SK-N-MC (cell line): ENCODE measurements at regions not wholly inside any gene's neighbourhood (a gene's known extent, or its start where the extent isn't known, plus 50 kb on each side); places are given as distances from the start of the nearest gene placed in this dataset.

ENCODE experiments used
- DNase-seq: peaks from one replicate; pipeline ENCODE4 v3.0.0-alpha.2; 2011; ENCODE audit warnings: low read depth, low spot score
- H3K27ac ChIP-seq: fragments of 200-600 bp; sonication (generic); 2 replicates; pipeline ENCODE4 v1.5.1; 2016; ENCODE audit warnings: mixed run types
- H3K36me3 ChIP-seq: fragments of 200-600 bp; sonication (generic); 2 replicates; pipeline ENCODE4 v1.6.1; 2017; ENCODE audit warnings: antibody characterized with exemption, low read length, mixed read lengths; ENCODE audit not compliant: insufficient read depth
- H3K4me3 ChIP-seq: fragments of 200-600 bp; sonication (generic); 2 replicates; pipeline ENCODE4 v1.5.1; 2016
- H3K9ac ChIP-seq: fragments of 200-600 bp; sonication (generic); 2 replicates; pipeline ENCODE4 v1.8.0; 2017; ENCODE audit warnings: mixed run types, mixed read lengths; ENCODE audit not compliant: insufficient read length
- H3K9me3 ChIP-seq: fragments of 200-600 bp; sonication (generic); 2 replicates; pipeline ENCODE4 v1.6.1; 2017; ENCODE audit warnings: low read depth, mild to moderate bottlenecking, antibody characterized with exemption, low read length, moderate library complexity, mixed read lengths
- EZH2 ChIP-seq: fragments of 200-600 bp; sonication (generic); IDR thresholded peaks from one replicate; pipeline ENCODE4 v1.6.1; 2017; ENCODE audit warnings: antibody characterized with exemption
- FOXP2 ChIP-seq: optimal IDR thresholded peaks from 2 replicates; pipeline ENCODE3; 2011; ENCODE audit warnings: mild to moderate bottlenecking, moderate library complexity; ENCODE audit not compliant: insufficient read depth; ENCODE audit errors: extremely low read length, control extremely low read depth
- POLR2AphosphoS5 ChIP-seq: IDR thresholded peaks from 2 replicates; pipeline ENCODE4 v1.6.1; 2012; ENCODE audit warnings: mild to moderate bottlenecking, low read depth, low read length, borderline replicate concordance

- H3K36me3 ChIP-seq: no peaks in the 10 kb centered on the region
- H3K27ac ChIP-seq: no peak overlapping the region
- H3K4me3 ChIP-seq: no peak overlapping the region
- no peak for DNase-seq
- TF ChIP-seq FOXP2: no peak
- TF ChIP-seq POLR2AphosphoS5: no peak
- TF ChIP-seq EZH2: no peak
- H3K9ac ChIP-seq: no peak overlapping the region
- no peaks in the 10 kb centered on the region for H3K9me3 ChIP-seq
These were observed 403.8 kb downstream of the SEC14L1 start for GRCh38 chr17:77544347-77545110.

DNA sequence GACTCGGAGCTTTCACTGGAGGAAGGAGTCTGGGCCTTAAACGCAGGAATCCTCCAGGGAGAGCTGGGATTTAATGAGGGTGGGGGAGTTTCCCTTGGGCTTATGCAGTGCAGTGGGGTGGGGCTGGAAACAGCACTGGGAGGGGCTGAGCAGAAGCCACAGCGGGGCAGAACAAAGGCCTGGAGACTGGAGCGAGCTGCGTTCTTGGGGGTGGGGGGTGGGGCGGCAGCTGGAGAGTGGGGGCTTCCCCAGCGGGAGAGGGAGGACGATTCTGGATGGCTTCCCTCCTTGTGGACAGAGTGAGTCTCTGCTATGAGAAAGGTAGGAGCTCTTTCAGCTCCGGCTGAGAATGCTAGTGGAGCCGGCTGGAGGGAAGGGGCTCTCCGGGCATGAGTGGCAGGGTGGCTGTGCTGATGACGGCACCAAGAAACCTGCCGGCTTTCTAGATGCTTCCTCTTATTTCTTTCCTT lies 406.0 kb downstream of the SEC14L1 start:
- Histone ChIP-seq H3K9me3 (no peaks in the 10 kb centered on the region), H3K9ac (peak overlapping the region; percentile 77), H3K27ac (peak overlapping the region; percentile 63; the same call in 1 of the 2 replicates), H3K36me3 (no peaks in the 10 kb centered on the region), H3K4me3 (peak overlapping the region; percentile 86)
- DNase-seq: peak; percentile 77
- TF ChIP-seq FOXP2 (no peak), POLR2AphosphoS5 (no peak), EZH2 (no peak)

DNA sequence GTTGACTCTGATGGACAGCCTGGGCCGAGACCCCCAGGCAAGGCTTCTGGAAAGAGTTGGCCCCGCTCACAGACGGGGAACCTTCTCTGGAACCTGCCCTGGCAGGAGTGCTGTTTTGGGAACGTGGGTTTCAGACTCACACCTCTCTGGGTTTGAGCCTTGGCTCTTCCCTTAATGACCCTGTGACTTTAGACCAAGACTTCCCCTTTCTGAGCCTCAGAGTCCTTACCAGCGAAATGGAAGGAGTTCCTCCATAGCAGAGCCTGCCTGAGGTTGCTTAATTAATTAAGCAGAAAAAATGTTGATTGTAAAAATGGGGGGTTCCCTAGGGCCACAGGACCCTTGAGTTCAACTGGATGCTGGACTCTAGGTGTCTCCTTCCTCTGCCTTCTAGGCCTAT lies 408.2 kb downstream of the SEC14L1 start:
- TF ChIP-seq POLR2AphosphoS5: no peak
- no peak for TF ChIP-seq FOXP2
- no peak for TF ChIP-seq EZH2
- no peak for DNase-seq
- no peaks in the 10 kb centered on the region for H3K9me3 ChIP-seq
- H3K4me3 ChIP-seq: no peak overlapping the region
- H3K27ac ChIP-seq: no peak overlapping the region
- H3K9ac ChIP-seq: no peak overlapping the region
- no peaks in the 10 kb centered on the region for H3K36me3 ChIP-seq

- no peak overlapping the region for H3K27ac ChIP-seq
- H3K36me3 ChIP-seq: no peaks in the 10 kb centered on the region
These were observed 408.7 kb upstream of the TNRC6C start for GRCh38 chr17:77549726-77550366.

GRCh38 chr17:77553459-77554066 lies 404.9 kb upstream of the TNRC6C start:
- no peak for TF ChIP-seq FOXP2
- no peak for TF ChIP-seq EZH2
- no peak for TF ChIP-seq POLR2AphosphoS5
- Histone ChIP-seq H3K9me3 (no peaks in the 10 kb centered on the region), H3K36me3 (no peaks in the 10 kb centered on the region), H3K4me3 (no peak overlapping the region), H3K27ac (no peak overlapping the region), H3K9ac (no peak overlapping the region)
- DNase-seq: no peak

More at GRCh38 chr17:77549726-77550366, 408.7 kb upstream of the TNRC6C start:
- Histone ChIP-seq H3K9ac (no peak overlapping the region), H3K4me3 (no peak overlapping the region), H3K9me3 (no peaks in the 10 kb centered on the region)
- TF ChIP-seq FOXP2: no peak
- no peak for TF ChIP-seq EZH2
- no peak for TF ChIP-seq POLR2AphosphoS5
- DNase-seq: no peak

- no peak for TF ChIP-seq POLR2AphosphoS5
- no peak for TF ChIP-seq FOXP2
- no peak for TF ChIP-seq EZH2
- Histone ChIP-seq H3K4me3 (no peak overlapping the region), H3K27ac (no peak overlapping the region), H3K9me3 (no peaks in the 10 kb centered on the region), H3K36me3 (no peaks in the 10 kb centered on the region), H3K9ac (no peak overlapping the region)
- DNase-seq: no peak
These were observed 403.3 kb upstream of the TNRC6C start for GRCh38 chr17:77555121-77555591.

- TF ChIP-seq EZH2: no peak
- no peak for TF ChIP-seq POLR2AphosphoS5
- TF ChIP-seq FOXP2: no peak
- H3K9me3 ChIP-seq: no peaks in the 10 kb centered on the region
- H3K9ac ChIP-seq: no peak overlapping the region
- no peaks in the 10 kb centered on the region for H3K36me3 ChIP-seq
- DNase-seq: no peak
- no peak overlapping the region for H3K27ac ChIP-seq
- no peak overlapping the region for H3K4me3 ChIP-seq
These were observed 402.7 kb upstream of the TNRC6C start for GRCh38 chr17:77555741-77556291.

GRCh38 chr17:77556383-77557061 lies 402.0 kb upstream of the TNRC6C start:
- H3K9me3 ChIP-seq: no peaks in the 10 kb centered on the region
- no peak overlapping the region for H3K27ac ChIP-seq
- DNase-seq: no peak
- no peak overlapping the region for H3K9ac ChIP-seq
- no peak overlapping the region for H3K4me3 ChIP-seq
- no peak for TF ChIP-seq POLR2AphosphoS5
- no peak for TF ChIP-seq FOXP2
- TF ChIP-seq EZH2: no peak
- no peaks in the 10 kb centered on the region for H3K36me3 ChIP-seq
